ENCODE measurements at regions not wholly inside any gene's neighbourhood (a gene's known extent, or its start where the extent isn't known, plus 50 kb on each side); places are given as distances from the start of the nearest gene placed in this dataset.
A peak's percentile ranks its signal among the peaks of the same experiment; 100 is the strongest.

- no peak overlapping the region for H3K4me3 ChIP-seq
- ATAC-seq (no peak), DNase-seq (no peak), FAIRE-seq (no peak)
- intact Hi-C loops (cut with DNase I), result no loop called here
- no peaks in the 10 kb centered on the region for H3K4me1 ChIP-seq
- no peaks in the 10 kb centered on the region for H3K27me3 ChIP-seq
- H3K9me3 ChIP-seq, result no peaks in the 10 kb centered on the region
- no peak overlapping the region for H3K27ac ChIP-seq
- no peak for TF ChIP-seq CTCF (IDR thresholded peaks at IDR 0.05)
- H3K36me3 ChIP-seq, result no peaks in the 10 kb centered on the region
- WGBS, 2 donors, result 81 to 87% methylated on average over 1 of the region's 1 CpG
Observed at GRCh38 chr3:153095441-153095840, 66.6 kb upstream of the RAP2B start.

GRCh38 chr3:153096731-153097131 is 65.3 kb upstream of the RAP2B start:
- no peak for TF ChIP-seq CTCF (IDR thresholded peaks at IDR 0.05)
- no peaks in the 10 kb centered on the region for H3K36me3 ChIP-seq
- peak; percentile 9 for FAIRE-seq
- no peaks in the 10 kb centered on the region for H3K4me1 ChIP-seq
- WGBS, 2 donors, result 41 to 46% methylated on average over 7 of the region's 7 CpGs
- H3K4me3 ChIP-seq, result no peak overlapping the region
- H3K27me3 ChIP-seq, result no peaks in the 10 kb centered on the region
- no peak for DNase-seq
- ATAC-seq, result peak in 1 of 4 donors; percentile 48
- H3K27ac ChIP-seq, result no peak overlapping the region
- H3K9me3 ChIP-seq, result no peaks in the 10 kb centered on the region
- intact Hi-C loops (cut with DNase I), result no loop called here

- no peak for FAIRE-seq
- Histone ChIP-seq H3K4me3 (no peak overlapping the region), H3K27ac (no peak overlapping the region), H3K4me1 (no peaks in the 10 kb centered on the region), H3K36me3 (no peaks in the 10 kb centered on the region), H3K9me3 (no peaks in the 10 kb centered on the region), H3K27me3 (no peaks in the 10 kb centered on the region)
- TF ChIP-seq CTCF (IDR thresholded peaks at IDR 0.05), result no peak
- DNase-seq, result no peak
- intact Hi-C loops (cut with DNase I), result no loop called here
- no peak for ATAC-seq
Observed at GRCh38 chr3:153097213-153097612, 64.8 kb upstream of the RAP2B start.

GRCh38 chr3:153099131-153099530 is 62.9 kb upstream of the RAP2B start:
- WGBS, 2 donors, result 77 to 78% methylated on average over 9 of the region's 9 CpGs
- intact Hi-C loops (cut with DNase I), result no loop called here
- FAIRE-seq, result no peak
- no peaks in the 10 kb centered on the region for H3K27me3 ChIP-seq
- DNase-seq, result no peak
- no peaks in the 10 kb centered on the region for H3K4me1 ChIP-seq
- H3K27ac ChIP-seq, result no peak overlapping the region
- H3K36me3 ChIP-seq, result no peaks in the 10 kb centered on the region
- no peaks in the 10 kb centered on the region for H3K9me3 ChIP-seq
- ATAC-seq, result no peak
- no peak overlapping the region for H3K4me3 ChIP-seq
- TF ChIP-seq CTCF (IDR thresholded peaks at IDR 0.05), result no peak

GRCh38 chr3:153103406-153103945 is 58.5 kb upstream of the RAP2B start:
- H3K9me3 ChIP-seq, result no peaks in the 10 kb centered on the region
- DNase-seq (no peak), FAIRE-seq (no peak), ATAC-seq (no peak)
- no peaks in the 10 kb centered on the region for H3K27me3 ChIP-seq
- no peaks in the 10 kb centered on the region for H3K36me3 ChIP-seq
- no peak for TF ChIP-seq CTCF (IDR thresholded peaks at IDR 0.05)
- H3K27ac ChIP-seq, result no peak overlapping the region
- H3K4me1 ChIP-seq, result no peaks in the 10 kb centered on the region
- intact Hi-C loops (cut with DNase I), result no loop called here
- 20 to 22% methylated on average over 2 of the region's 2 CpGs for WGBS, 2 donors
- no peak overlapping the region for H3K4me3 ChIP-seq
